ENCODE measurements at regions not wholly inside any gene's neighbourhood (a gene's known extent, or its start where the extent isn't known, plus 50 kb on each side); places are given as distances from the start of the nearest gene placed in this dataset.

- TF ChIP-seq NFE2 (CRISPR knock-in tag; IDR thresholded peaks at IDR 0.05) (no peak), HNRNPL (IDR thresholded peaks at IDR 0.05; ENCODE audit: low read depth, low read length) (no peak)
These were observed 91.5 kb downstream of the NPIPB11 start for GRCh38 chr16:29315046-29315445.

Data from HepG2 (cell line).